Neuron (in vitro differentiated cells): ENCODE measurements at regions not wholly inside any gene's neighbourhood (a gene's known extent, or its start where the extent isn't known, plus 50 kb on each side); places are given as distances from the start of the nearest gene placed in this dataset.

Experiments used
- H2AFZ ChIP-seq: one replicate; pipeline ENCODE4 v1.6.1; 2013; ENCODE audit warnings: low read depth, mild to moderate bottlenecking, inconsistent platforms, low read length, moderate library complexity
- H3K27me3 ChIP-seq: one replicate; pipeline ENCODE4 v1.6.1; 2013; ENCODE audit warnings: low read length; ENCODE audit not compliant: insufficient read depth
- H3K36me3 ChIP-seq: one replicate; pipeline ENCODE4 v1.6.1; 2013; ENCODE audit warnings: low read length; ENCODE audit not compliant: insufficient read depth
- H3K4me1 ChIP-seq: one replicate; pipeline ENCODE4 v1.6.1; 2013; ENCODE audit warnings: low read length; ENCODE audit not compliant: insufficient read depth
- H3K4me3 ChIP-seq: 2 replicates; pipeline ENCODE4 v1.5.1; 2013; ENCODE audit warnings: mild to moderate bottlenecking, low read length, moderate library complexity
- H3K9me3 ChIP-seq: one replicate; pipeline ENCODE4 v1.6.1; 2013; ENCODE audit warnings: low read length

DNA sequence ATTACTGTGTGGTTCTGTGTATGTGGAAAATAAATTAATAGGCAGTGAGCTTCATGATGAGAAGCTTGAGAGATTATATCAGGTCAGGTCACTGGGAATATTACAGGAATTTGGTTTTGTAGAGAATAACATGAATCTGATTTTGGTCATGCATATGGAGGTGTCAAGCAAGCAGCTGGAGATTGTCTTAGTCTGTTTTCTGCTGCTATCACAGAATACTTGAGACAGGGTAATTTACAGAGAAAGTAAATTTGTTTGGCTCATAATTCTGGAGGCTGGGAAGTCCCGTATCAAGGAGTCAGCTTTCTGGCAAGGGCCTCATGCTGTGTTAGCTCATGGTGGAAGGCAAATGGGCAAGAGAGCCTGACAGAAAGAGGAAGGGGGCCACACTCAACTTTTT, 120.7 kb upstream of the FAM3C start:
- Histone ChIP-seq H2AFZ (no peak overlapping the region), H3K4me1 (peaks cover 3% of the 10 kb centered on the region), H3K36me3 (no peaks in the 10 kb centered on the region), H3K9me3 (peaks cover 2% of the 10 kb centered on the region), H3K4me3 (no peak overlapping the region), H3K27me3 (no peaks in the 10 kb centered on the region)

DNA sequence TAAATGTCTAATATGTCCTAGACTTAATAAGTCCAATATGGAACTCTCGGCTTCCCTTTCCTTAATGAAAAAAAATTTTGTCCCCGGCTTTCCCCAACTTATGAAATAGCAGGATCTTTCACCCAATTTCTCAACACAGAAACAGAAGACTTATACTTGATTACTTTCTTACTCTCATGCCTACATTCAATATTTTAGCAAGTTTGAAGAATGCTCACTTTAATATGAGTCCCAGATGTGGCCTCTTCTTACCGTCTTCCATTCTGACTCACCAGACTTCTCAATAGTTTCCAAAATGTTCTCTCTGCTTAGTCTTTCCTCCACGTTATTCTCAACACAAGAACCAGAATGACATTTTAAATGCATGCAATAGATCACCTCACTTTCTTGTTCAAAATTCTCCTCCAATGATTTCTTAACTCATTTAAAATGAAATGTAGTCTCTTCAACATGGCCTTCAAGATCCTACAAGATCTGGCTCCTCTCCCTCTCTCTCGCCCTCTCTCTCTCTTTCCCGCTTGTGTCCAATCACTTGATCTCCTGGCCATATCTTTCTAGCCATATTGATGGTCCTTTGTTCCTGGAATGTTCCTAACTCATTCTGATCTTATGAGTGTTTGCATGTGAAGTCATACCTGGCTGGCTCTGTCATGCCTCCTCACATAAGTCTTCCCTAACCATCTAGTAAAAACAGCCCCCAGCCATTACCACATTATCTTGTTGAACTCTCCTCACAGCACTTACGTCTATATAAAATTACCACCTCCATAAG, 119.7 kb upstream of the FAM3C start:
- Histone ChIP-seq H3K36me3 (no peaks in the 10 kb centered on the region), H2AFZ (no peak overlapping the region), H3K9me3 (peaks cover 4% of the 10 kb centered on the region), H3K4me3 (no peak overlapping the region), H3K27me3 (no peaks in the 10 kb centered on the region), H3K4me1 (peaks cover 3% of the 10 kb centered on the region)

DNA sequence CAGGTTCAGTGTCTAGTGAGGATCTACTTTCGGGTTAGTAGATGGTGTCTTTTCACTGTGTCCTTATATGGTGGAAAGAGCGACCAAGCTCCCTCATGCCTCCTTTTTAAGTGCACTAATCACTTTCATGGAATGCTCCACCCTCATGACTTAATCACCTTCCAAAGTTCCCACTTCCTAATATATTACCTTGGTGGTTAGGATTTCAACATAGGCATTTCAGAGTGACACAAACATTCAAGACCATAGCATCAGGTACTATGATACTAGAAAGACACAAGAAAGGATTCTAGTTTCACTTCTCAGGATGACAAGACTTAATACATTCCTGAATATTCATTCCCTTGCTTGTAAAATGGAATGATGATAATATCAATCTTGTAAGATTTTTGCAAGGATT, 119.1 kb upstream of the FAM3C start:
- H2AFZ ChIP-seq = no peak overlapping the region
- H3K4me1 ChIP-seq = peaks cover 3% of the 10 kb centered on the region
- no peak overlapping the region for H3K4me3 ChIP-seq
- peaks cover 7% of the 10 kb centered on the region for H3K9me3 ChIP-seq
- H3K27me3 ChIP-seq = no peaks in the 10 kb centered on the region
- H3K36me3 ChIP-seq = no peaks in the 10 kb centered on the region

DNA sequence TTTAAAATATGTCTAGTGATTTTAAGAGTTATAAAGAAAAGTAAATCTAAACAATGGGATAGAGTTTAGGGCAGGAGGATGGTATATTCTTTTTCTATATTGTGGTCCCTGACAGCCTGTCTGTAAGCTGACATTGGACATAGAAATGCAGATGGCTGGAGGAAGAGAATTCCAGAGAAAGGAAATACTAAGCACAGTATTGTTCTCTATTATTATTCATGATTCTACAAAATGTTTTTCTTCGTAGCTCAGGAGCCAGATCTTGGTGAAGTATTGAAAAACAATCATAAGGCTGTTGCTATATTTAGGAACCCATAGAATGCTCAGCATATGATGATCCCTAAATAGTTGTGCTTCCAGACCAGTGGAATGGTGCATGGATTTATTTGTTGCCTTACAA, 117.0 kb upstream of the FAM3C start:
- H3K36me3 ChIP-seq = no peaks in the 10 kb centered on the region
- no peak overlapping the region for H3K4me3 ChIP-seq
- peaks cover 8% of the 10 kb centered on the region for H3K4me1 ChIP-seq
- H2AFZ ChIP-seq = no peak overlapping the region
- peaks cover 9% of the 10 kb centered on the region for H3K9me3 ChIP-seq
- no peaks in the 10 kb centered on the region for H3K27me3 ChIP-seq

DNA sequence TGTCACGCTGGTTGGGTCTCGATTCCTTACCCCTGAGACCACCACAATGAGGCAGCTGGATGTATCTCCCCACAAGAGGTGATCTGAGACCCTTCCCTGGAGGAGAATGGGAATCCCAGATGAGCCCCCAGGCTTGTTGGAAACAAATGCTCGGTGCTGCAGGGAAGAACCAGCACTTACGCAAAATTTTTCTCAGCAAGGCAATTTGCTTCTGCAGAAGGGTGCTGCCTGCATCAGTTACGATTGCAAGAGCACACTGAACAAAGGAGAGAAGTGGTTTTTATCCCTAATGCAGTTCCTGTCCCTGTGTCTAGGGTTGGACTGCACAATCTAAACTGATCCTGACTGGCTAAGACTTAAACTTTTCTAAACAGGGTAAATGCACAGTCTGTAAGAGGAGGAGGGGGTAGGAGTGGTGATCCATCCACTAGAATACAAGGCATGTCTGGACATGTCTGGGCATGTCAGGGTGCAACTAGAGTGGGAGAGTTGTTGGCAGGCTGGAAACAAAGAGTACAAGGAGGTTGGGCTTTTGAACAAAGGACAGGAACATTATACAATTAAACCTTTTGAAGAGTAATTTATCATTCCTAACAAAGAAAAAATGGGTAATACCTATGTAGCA, 114.9 kb upstream of the FAM3C start:
- no peak overlapping the region for H3K4me3 ChIP-seq
- peaks cover 11% of the 10 kb centered on the region for H3K9me3 ChIP-seq
- H3K4me1 ChIP-seq = peaks cover 8% of the 10 kb centered on the region

DNA sequence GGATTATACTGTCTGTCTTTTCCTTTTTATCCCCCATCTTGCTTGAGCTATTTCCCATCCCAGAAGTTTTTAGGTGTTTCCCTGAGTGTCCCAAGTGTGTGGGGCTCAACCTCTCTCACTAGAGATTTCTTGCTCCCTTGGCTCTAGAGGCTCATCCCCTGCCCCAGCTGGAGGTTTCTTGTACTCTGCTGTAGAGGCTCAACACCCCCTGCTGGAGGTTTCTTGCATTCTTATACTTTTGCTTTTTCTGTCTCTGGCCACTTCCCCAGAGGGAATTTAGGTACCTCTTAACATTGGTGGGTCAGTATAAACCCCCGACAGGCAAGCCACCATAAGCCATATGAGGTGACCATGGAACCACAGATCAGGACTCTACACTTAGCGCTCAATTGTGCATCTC, 114.2 kb upstream of the FAM3C start:
- Histone ChIP-seq H3K36me3 (no peaks in the 10 kb centered on the region), H3K27me3 (no peaks in the 10 kb centered on the region), H2AFZ (no peak overlapping the region), H3K9me3 (peaks cover 17% of the 10 kb centered on the region), H3K4me3 (no peak overlapping the region), H3K4me1 (peaks cover 8% of the 10 kb centered on the region)

More for the DNA sequence above, 114.9 kb upstream of the FAM3C start:
- Histone ChIP-seq H2AFZ (no peak overlapping the region), H3K36me3 (no peaks in the 10 kb centered on the region), H3K27me3 (no peaks in the 10 kb centered on the region)

DNA sequence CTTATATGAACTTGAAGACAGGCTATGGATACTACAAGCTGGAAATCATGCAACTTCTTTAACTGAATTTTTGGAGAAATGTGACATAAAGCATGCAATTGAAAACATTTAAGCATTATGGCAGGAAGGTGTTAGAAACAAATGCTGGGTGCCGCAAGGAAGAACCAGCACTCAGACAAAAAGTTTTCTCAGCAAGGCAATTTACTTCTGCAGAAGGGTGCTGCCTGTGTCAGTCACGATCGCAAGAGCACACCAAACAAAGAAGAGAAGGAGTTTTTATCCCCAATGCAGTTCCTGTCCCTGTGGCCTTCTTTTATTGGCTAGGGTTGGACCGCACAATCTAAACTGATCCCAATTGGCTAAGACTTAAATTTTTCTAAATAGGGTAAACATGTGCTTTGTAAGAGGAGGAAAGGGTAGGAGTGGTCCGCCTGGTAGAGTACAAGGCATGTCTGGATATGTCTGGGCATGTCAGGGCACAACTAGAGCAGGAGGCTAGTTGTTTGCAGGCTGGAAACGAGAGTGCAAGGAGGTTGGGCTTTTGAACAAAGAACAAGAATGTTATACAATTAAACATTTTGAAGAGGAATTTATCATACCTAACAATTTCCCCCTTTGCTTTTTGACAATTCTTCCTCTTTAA, 109.6 kb upstream of the FAM3C start:
- Histone ChIP-seq H2AFZ (no peak overlapping the region), H3K4me1 (peaks cover 5% of the 10 kb centered on the region), H3K4me3 (no peak overlapping the region), H3K36me3 (no peaks in the 10 kb centered on the region), H3K27me3 (no peaks in the 10 kb centered on the region), H3K9me3 (peaks cover 14% of the 10 kb centered on the region)

DNA sequence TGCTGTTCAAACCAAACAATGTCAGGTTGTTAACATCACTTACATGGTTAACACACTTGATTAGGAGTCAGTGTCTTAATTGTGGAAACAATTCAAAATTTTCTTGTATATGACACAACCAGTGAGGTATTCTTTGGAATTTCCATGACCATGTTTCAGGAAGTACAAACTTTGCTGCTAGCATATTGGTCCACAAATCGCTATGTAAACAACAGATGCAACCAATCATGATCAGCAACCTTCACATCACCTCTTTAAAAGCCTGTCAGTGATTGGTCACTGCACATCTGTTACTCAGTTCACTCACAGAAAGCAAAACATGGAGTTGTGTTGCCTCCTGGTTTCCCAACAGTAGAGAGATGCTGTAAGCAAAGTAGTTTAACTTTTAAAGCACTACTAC, 108.9 kb upstream of the FAM3C start:
- Histone ChIP-seq H3K4me3 (no peak overlapping the region), H3K36me3 (no peaks in the 10 kb centered on the region)

DNA sequence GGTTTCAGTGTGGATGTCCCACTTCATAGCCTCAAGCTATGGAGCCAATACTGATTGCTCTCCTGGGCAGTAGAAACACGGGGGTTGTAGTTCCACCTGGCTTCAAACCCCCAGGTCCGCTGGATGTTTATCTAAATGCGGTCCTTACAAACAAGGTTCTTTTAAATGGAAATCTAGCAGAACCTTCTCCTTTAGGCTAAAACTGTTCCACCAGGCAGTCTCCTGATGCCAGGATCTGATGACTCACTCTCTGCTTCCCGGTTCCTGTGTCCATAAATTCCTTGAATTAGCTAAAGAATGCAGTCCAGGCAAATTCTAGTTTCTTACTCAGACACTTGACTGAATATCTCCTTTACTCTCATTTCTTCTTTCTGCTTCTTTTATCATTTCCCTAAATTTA, 108.4 kb upstream of the FAM3C start:
- peaks cover 5% of the 10 kb centered on the region for H3K4me1 ChIP-seq
- no peak overlapping the region for H3K4me3 ChIP-seq
- no peaks in the 10 kb centered on the region for H3K27me3 ChIP-seq
- H3K36me3 ChIP-seq = no peaks in the 10 kb centered on the region
- peaks cover 11% of the 10 kb centered on the region for H3K9me3 ChIP-seq
- H2AFZ ChIP-seq = no peak overlapping the region

More for the DNA sequence above, 108.9 kb upstream of the FAM3C start:
- Histone ChIP-seq H3K9me3 (peaks cover 12% of the 10 kb centered on the region), H3K27me3 (no peaks in the 10 kb centered on the region), H3K4me1 (peaks cover 5% of the 10 kb centered on the region), H2AFZ (no peak overlapping the region)

DNA sequence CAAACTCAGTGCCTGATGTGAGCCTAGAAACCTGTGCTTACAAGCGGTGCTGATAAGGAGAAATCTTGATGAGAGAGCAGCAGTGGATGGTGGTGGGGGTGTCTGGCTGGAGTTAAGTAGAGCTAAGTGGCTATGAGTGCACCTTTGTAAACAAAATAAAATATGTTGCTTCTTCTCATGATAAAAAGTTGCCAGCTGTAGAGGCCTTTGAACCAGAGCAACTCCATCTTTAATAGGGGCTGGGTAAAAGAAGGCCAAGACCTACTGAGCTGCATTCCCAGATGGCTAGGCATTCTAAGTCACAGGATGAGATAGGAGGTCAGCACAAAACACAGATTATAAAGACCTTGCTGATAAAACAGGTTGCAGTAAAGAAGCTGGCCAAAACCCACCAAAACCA, 107.6 kb upstream of the FAM3C start:
- H2AFZ ChIP-seq = no peak overlapping the region
- peaks cover 11% of the 10 kb centered on the region for H3K9me3 ChIP-seq
- H3K4me1 ChIP-seq = peaks cover 3% of the 10 kb centered on the region
- no peak overlapping the region for H3K4me3 ChIP-seq
- H3K36me3 ChIP-seq = no peaks in the 10 kb centered on the region
- no peaks in the 10 kb centered on the region for H3K27me3 ChIP-seq

DNA sequence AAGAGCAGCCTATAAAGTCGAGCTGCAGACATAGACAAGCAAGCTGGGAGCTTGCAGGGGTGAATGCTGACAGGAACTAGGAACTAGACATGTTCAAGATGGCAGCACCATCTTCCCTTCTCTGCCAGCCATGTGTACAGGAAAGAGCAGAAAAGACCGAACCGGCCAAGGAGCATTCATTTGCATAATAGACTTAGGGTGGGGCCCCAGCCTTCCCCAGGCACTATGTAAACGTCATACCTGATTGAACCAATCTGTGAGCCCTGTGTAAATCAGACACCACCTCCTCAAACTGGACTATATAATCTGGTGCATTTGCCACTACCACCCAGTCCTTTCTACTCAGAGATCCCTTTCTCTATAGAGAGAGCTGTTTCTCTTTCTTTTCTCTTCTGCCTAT, 106.9 kb upstream of the FAM3C start:
- H3K36me3 ChIP-seq = no peaks in the 10 kb centered on the region
- no peak overlapping the region for H2AFZ ChIP-seq
- no peaks in the 10 kb centered on the region for H3K4me1 ChIP-seq
- no peaks in the 10 kb centered on the region for H3K27me3 ChIP-seq
- peaks cover 11% of the 10 kb centered on the region for H3K9me3 ChIP-seq
- no peak overlapping the region for H3K4me3 ChIP-seq

DNA sequence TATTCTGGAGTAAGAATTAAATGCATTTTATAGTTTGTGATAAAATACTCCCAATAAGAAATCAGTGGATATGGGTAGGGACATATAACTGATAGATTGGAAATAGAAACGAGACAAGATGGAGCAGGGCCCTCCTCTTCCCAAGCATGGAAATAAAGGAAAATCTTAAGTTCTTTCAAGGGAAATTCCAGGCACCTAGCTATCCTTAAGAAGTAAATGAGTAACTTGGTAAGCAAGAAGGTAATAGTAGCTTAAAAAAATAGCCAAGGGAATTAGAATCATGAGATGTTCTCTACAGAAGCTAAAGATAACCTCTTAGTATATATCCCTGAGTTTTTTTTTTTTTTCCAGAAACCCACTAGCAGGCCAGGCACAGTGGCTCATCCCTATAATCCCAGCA, 105.5 kb upstream of the FAM3C start:
- H3K36me3 ChIP-seq = no peaks in the 10 kb centered on the region
- H3K27me3 ChIP-seq = no peaks in the 10 kb centered on the region
- H3K4me1 ChIP-seq = no peaks in the 10 kb centered on the region
- H2AFZ ChIP-seq = no peak overlapping the region
- no peak overlapping the region for H3K4me3 ChIP-seq
- peaks cover 9% of the 10 kb centered on the region for H3K9me3 ChIP-seq

DNA sequence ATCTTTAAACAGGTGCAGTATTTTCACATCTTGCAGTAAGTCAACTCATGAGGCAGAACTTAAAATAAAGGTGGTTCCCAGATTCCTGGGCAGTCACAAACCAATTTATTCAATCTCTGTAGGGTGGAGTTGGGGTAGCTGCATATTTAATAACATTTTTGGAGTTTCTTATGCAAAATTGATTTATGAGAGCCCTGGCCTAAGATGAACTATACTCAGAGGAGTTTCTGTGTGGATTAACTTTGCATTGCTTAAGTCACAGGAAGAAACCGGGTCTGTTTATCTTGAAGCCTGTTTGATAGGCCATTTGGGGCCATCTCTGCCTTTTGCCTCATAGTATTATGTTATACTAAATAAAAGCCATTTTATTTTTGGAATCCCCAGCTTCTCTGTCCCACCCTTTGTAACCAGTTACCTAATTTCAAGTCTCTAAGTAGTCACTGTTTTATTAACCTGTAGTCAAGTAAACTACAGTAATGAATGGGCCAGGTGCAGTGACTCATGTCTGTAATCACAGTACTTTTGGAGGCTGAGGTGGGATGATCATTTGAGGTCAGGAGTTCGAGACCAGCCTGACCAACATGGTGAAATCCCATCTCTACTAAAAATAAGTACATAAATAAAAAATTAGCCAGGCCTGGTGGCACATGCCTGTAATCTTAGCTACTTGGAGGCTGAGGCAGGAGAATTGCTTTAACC, 104.4 kb upstream of the FAM3C start:
- peaks cover 5% of the 10 kb centered on the region for H3K9me3 ChIP-seq
- H3K4me1 ChIP-seq = no peaks in the 10 kb centered on the region
- H3K4me3 ChIP-seq = no peak overlapping the region
- no peak overlapping the region for H2AFZ ChIP-seq
- H3K27me3 ChIP-seq = no peaks in the 10 kb centered on the region
- H3K36me3 ChIP-seq = no peaks in the 10 kb centered on the region
